GM10847 (cell line): ENCODE measurements at regions not wholly inside any gene's neighbourhood (a gene's known extent, or its start where the extent isn't known, plus 50 kb on each side); places are given as distances from the start of the nearest gene placed in this dataset.

ENCODE experiments used
- POLR2A ChIP-seq: IDR thresholded peaks from 2 replicates; pipeline ENCODE4 v1.6.1; 2011; ENCODE audit not compliant: insufficient read length; ENCODE audit errors: extremely low read depth

- no peak for TF ChIP-seq POLR2A
Measured at GRCh38 chr6:100276311-100277057, 188.2 kb downstream of the SIM1 start.

GRCh38 chr6:100274147-100274546 lies 190.6 kb downstream of the SIM1 start:
- no peak for TF ChIP-seq POLR2A

GRCh38 chr6:100271625-100272024 lies 193.1 kb downstream of the SIM1 start:
- TF ChIP-seq POLR2A: no peak

- TF ChIP-seq POLR2A: no peak
Measured at GRCh38 chr6:100271202-100271601, 193.5 kb downstream of the SIM1 start.

- TF ChIP-seq POLR2A: no peak
Measured at GRCh38 chr6:100269189-100269588, 195.5 kb downstream of the SIM1 start.

DNA sequence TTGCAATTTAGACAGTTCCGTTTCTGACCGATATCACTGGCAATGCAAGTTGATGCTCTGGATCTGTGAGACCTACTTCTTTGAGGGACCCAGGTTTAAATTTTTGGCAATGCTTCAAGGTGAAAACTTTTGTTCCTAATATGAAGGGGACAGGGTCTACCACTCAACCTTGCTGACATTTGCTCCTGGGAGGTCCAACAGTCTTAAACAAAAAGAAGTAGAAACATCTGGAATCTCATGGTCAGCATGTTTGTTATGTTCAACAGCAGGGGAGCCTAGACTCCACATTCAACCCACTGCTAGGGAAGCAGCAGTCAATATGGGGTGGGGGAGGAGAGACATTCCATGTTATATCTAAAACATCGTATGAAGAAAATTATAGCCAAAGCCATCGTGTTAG lies 196.4 kb downstream of the SIM1 start:
- TF ChIP-seq POLR2A: no peak

GRCh38 chr6:100267721-100268123 lies 197.0 kb downstream of the SIM1 start:
- TF ChIP-seq POLR2A: no peak

GRCh38 chr6:100266494-100267401 lies 198.0 kb downstream of the SIM1 start:
- no peak for TF ChIP-seq POLR2A

- TF ChIP-seq POLR2A: no peak
Measured at GRCh38 chr6:100262086-100262485, 202.6 kb downstream of the SIM1 start.

DNA sequence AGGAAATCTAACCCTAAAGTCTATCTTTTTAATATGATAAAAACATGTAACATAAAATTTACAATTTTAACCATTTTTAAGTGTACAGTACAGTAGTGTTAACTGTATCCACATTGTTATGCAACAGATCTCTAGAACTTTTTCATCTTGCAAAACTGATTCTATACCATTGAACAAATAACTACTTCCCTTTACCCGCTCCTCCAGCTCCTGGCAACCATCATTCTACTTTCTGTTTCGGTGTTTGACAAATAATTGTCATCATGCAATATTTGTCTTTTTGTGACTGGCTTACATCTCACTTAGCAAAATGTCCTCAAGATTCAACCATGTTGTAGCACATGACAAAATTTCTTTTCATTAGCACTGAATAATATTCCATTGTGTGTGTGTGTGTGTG lies 203.2 kb downstream of the SIM1 start:
- no peak for TF ChIP-seq POLR2A

DNA sequence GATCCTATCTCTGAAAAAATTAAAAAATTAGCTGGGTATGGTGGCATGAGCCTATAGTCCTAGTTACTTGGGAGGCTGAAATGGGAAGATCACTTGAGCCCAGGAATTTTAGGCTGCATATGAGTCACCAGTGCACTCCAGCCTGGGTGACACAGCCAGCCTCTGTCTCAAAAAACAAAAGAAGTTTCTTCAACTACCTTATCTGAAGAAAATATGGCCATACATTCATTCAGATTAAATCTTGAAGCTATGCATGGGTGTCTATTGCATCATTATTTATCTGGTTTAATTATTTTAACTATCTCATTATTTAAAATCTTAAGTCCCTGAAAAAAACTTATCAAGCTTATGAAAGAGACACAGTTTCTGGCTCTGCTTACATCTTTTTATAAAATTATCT lies 204.1 kb downstream of the SIM1 start:
- TF ChIP-seq POLR2A: no peak

- no peak for TF ChIP-seq POLR2A
Measured at GRCh38 chr6:100259865-100260264, 204.9 kb downstream of the SIM1 start.

- TF ChIP-seq POLR2A: no peak
Measured at GRCh38 chr6:100258752-100259151, 206.0 kb downstream of the SIM1 start.

GRCh38 chr6:100257793-100258395 lies 206.8 kb downstream of the SIM1 start:
- TF ChIP-seq POLR2A: no peak

DNA sequence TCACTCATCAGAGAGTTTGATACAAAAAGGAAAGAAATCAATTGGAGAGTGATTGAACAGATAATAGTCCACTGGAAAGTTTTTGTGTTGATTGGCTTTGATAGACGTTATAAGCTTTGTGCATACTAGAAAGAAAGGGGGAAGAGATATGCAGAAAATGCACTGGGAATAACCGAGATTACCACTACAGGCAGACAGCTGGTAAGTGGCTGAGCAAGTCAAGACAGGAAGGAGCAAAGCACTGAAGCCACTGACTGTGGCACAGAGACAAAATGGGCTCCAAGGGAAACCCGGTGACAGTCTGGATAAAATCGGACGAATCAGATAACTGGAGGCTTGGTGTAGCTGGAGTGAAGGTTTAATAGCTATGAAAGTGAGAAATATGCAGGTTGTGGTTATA lies 209.0 kb downstream of the SIM1 start:
- no peak for TF ChIP-seq POLR2A

- no peak for TF ChIP-seq POLR2A
Measured at GRCh38 chr6:100247123-100247522, 217.6 kb downstream of the SIM1 start.
